OCI-LY3 (cell line): ENCODE measurements at regions not wholly inside any gene's neighbourhood (a gene's known extent, or its start where the extent isn't known, plus 50 kb on each side); places are given as distances from the start of the nearest gene placed in this dataset.

ENCODE experiments used
- H2AFZ ChIP-seq: fragments of 200-600, 300-600 bp; shearing (Covaris generic); 2 replicates; pipeline ENCODE4 v1.6.0; 2014; ENCODE audit warnings: antibody characterized with exemption, low read depth, low read length
- H3K27ac ChIP-seq: fragments of 200-600, 300-600 bp; sonication (generic); 2 replicates; pipeline ENCODE4 v1.5.1; 2014; ENCODE audit warnings: mild to moderate bottlenecking, low read length, moderate library complexity, mixed read lengths
- H3K27me3 ChIP-seq: fragments of 200-600, 300-600 bp; sonication (generic); 2 replicates; pipeline ENCODE4 v1.6.1; 2014; ENCODE audit warnings: low read depth, low read length, mixed read lengths
- H3K36me3 ChIP-seq: fragments of 200-600, 300-600 bp; sonication (generic); replicated peaks from 2 replicates; pipeline ENCODE3; 2014; ENCODE audit warnings: low read depth, low read length, mixed read lengths
- H3K4me1 ChIP-seq: fragments of 300-600, 200-600 bp; sonication (generic); 2 replicates; pipeline ENCODE4 v1.6.1; 2014; ENCODE audit warnings: low read length, mixed read lengths
- H3K4me2 ChIP-seq: fragments of 200-600, 300-600 bp; sonication (generic); 2 replicates; pipeline ENCODE4 v1.6.1; 2014; ENCODE audit warnings: low read length, mixed read lengths
- H3K4me3 ChIP-seq: fragments of 300-600, 200-600 bp; sonication (generic); 2 replicates; pipeline ENCODE4 v1.5.1; 2014; ENCODE audit warnings: antibody characterized with exemption, mild to moderate bottlenecking, low read length, moderate library complexity
- H3K79me2 ChIP-seq: fragments of 300-600, 200-600 bp; shearing (Covaris generic); 2 replicates; pipeline ENCODE4 v1.6.1; 2014; ENCODE audit warnings: mild to moderate bottlenecking, low read length, mixed read lengths
- H3K9ac ChIP-seq: fragments of 300-600, 200-600 bp; shearing (Covaris generic); 2 replicates; pipeline ENCODE4 v1.6.0; 2014; ENCODE audit warnings: mild to moderate bottlenecking, low read length, moderate library complexity
- H3K9me3 ChIP-seq: fragments of 200-600, 300-600 bp; shearing (Covaris generic); 2 replicates; pipeline ENCODE4 v1.6.1; 2014; ENCODE audit warnings: low read length, mixed read lengths; ENCODE audit not compliant: insufficient read depth
- H4K20me1 ChIP-seq: fragments of 200-600, 300-600 bp; sonication (generic); 2 replicates; pipeline ENCODE4 v1.6.1; 2016; ENCODE audit warnings: low read length, mixed read lengths; ENCODE audit not compliant: insufficient read depth
- EZH2phosphoT487 ChIP-seq: fragments of 200-600 bp; shearing (Covaris generic); IDR thresholded peaks from 2 replicates; pipeline ENCODE4 v1.6.1; 2018; ENCODE audit warnings: antibody characterized with exemption, mixed run types, low read depth
- TF ChIP-seq, protein P1 (sequence below): fragments of 200-600, 300-600 bp; sonication (generic); IDR thresholded peaks from 2 replicates; pipeline ENCODE4 v1.5.1; 2014; ENCODE audit warnings: antibody characterized with exemption, low read length, low read depth

DNA sequence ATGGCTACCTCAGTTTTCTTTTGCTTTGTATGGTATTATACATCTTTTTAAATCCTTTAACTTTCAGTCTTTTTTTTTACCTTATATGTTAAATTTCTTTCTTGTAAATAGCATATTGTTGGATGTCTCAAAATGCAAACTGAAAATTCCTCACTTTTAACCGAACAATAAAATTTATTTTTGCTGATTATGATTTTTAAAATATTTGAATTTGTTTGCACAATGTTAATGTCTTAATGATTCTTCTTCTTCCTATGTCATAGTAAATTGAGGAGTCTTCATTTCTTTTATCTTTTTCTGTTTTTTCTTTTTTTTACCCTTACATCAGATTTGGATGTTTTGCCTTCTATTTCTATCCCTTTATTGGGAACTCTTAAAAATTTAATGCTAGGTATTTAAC is 574.2 kb upstream of the CDH4 start:
- Histone ChIP-seq H4K20me1 (no peaks in the 10 kb centered on the region), H3K4me1 (no peaks in the 10 kb centered on the region), H3K27ac (no peak overlapping the region), H3K36me3 (no peaks in the 10 kb centered on the region), H3K79me2 (no peaks in the 10 kb centered on the region), H3K9me3 (no peaks in the 10 kb centered on the region), H3K4me2 (no peak overlapping the region), H3K9ac (no peak overlapping the region), H3K4me3 (no peak overlapping the region), H3K27me3 (peaks cover 6% of the 10 kb centered on the region; the same call in 1 of the 2 replicates), H2AFZ (no peak overlapping the region)
- no peak for TF ChIP-seq EZH2phosphoT487
- TF ChIP-seq, protein P1, sequence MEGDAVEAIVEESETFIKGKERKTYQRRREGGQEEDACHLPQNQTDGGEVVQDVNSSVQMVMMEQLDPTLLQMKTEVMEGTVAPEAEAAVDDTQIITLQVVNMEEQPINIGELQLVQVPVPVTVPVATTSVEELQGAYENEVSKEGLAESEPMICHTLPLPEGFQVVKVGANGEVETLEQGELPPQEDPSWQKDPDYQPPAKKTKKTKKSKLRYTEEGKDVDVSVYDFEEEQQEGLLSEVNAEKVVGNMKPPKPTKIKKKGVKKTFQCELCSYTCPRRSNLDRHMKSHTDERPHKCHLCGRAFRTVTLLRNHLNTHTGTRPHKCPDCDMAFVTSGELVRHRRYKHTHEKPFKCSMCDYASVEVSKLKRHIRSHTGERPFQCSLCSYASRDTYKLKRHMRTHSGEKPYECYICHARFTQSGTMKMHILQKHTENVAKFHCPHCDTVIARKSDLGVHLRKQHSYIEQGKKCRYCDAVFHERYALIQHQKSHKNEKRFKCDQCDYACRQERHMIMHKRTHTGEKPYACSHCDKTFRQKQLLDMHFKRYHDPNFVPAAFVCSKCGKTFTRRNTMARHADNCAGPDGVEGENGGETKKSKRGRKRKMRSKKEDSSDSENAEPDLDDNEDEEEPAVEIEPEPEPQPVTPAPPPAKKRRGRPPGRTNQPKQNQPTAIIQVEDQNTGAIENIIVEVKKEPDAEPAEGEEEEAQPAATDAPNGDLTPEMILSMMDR, result no peak

DNA sequence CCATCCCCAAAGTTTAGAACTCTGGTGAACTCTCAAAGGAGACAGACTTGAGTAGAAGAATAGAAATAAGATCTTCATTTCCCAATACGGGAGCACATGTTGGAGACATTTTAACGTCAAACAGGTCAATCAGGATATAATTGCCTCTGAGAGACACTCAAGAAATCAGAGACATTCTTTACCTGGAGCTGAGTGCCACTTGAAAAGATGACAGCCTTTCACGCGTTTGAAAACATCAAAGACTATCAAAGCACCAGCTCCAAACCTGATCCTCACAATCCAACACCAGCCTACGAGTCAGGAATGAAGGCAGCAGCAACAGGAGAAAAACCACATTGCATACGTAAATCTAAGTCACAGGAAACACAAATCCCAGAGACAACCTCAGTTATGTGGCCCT is 571.5 kb upstream of the CDH4 start:
- Histone ChIP-seq H4K20me1 (no peaks in the 10 kb centered on the region), H3K27me3 (peaks cover 3% of the 10 kb centered on the region; the same call in 1 of the 2 replicates), H3K4me1 (no peaks in the 10 kb centered on the region), H3K79me2 (no peaks in the 10 kb centered on the region), H3K4me3 (no peak overlapping the region), H2AFZ (no peak overlapping the region), H3K4me2 (no peak overlapping the region), H3K9ac (no peak overlapping the region), H3K9me3 (no peaks in the 10 kb centered on the region), H3K36me3 (no peaks in the 10 kb centered on the region), H3K27ac (no peak overlapping the region)
- TF ChIP-seq EZH2phosphoT487, result no peak
- TF ChIP-seq, protein P1, result no peak

DNA sequence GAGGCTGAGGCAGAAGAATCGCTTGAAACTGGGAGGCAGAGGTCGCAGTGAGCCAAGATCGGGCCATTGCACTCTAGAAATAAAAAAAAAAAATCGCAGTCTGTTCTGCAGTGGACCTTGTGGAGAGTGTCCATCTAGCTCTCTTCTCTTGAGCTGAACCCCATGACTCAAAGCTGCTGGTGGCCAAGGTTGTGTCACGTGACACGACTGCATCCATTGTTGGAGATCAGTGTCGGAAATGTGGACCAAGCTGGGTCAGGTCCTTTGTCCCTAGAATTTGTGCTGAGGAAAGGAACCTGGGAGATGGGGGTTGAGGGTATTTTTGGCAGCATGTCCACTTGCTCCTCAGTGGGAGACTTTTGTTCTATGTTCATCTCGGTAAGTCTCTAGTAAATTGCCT is 564.8 kb upstream of the CDH4 start:
- TF ChIP-seq, protein P1, result no peak
- TF ChIP-seq EZH2phosphoT487, result no peak
- H3K27ac ChIP-seq, result no peak overlapping the region
- H3K79me2 ChIP-seq, result no peaks in the 10 kb centered on the region
- peaks cover 9% of the 10 kb centered on the region; the same call in 1 of the 2 replicates for H3K27me3 ChIP-seq
- no peak overlapping the region for H3K4me3 ChIP-seq
- no peaks in the 10 kb centered on the region for H4K20me1 ChIP-seq
- no peak overlapping the region for H3K4me2 ChIP-seq
- no peaks in the 10 kb centered on the region for H3K9me3 ChIP-seq
- H3K4me1 ChIP-seq, result no peaks in the 10 kb centered on the region
- H3K9ac ChIP-seq, result no peak overlapping the region
- no peak overlapping the region for H2AFZ ChIP-seq
- no peaks in the 10 kb centered on the region for H3K36me3 ChIP-seq

DNA sequence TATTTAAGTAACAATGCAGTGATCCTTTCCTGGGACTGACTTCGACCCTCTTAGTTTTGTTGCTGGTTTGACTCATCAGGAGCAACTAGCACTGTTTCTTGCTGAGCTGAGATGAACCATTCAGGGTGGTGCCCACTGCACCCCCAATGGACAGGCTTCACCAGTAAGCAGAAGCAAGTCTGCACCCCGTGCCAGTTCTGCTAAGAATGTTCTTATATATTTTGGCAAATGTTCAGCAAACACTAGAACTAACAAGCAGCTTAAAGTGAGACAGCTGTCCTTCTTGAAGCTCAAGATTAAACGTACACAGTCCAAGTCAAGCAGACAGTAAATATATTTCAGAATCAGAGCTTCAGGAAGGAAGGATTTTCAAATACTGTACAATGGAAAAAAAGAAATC is 561.3 kb upstream of the CDH4 start:
- TF ChIP-seq EZH2phosphoT487, result no peak
- TF ChIP-seq, protein P1, result no peak
- Histone ChIP-seq H3K9me3 (no peaks in the 10 kb centered on the region), H4K20me1 (no peaks in the 10 kb centered on the region), H2AFZ (no peak overlapping the region), H3K4me2 (no peak overlapping the region), H3K36me3 (no peaks in the 10 kb centered on the region), H3K27ac (no peak overlapping the region), H3K4me3 (no peak overlapping the region), H3K9ac (no peak overlapping the region), H3K27me3 (peaks cover 6% of the 10 kb centered on the region; the same call in 1 of the 2 replicates), H3K4me1 (no peaks in the 10 kb centered on the region), H3K79me2 (no peaks in the 10 kb centered on the region)
